WTC11 (cell line): ENCODE measurements at regions not wholly inside any gene's neighbourhood (a gene's known extent, or its start where the extent isn't known, plus 50 kb on each side); places are given as distances from the start of the nearest gene placed in this dataset.

Source experiments
- ATAC-seq: fragments of 200-7000 bp; cut with Tn5 transposase; 2 replicates; pipeline ENCODE4 v1.10.0; 2021; ENCODE audit warnings: mild to moderate bottlenecking, moderate library complexity
- CTCF ChIA-PET: fragments of 300-600 bp; sonication (Branson Sonifier 250); formaldehyde crosslinking; loops from one replicate; lab custom pipeline; 2021; ENCODE audit warnings: antibody characterized with exemption; lab: Charles Lee
- POLR2A ChIA-PET: fragments of 350-600 bp; sonication (Branson Sonifier 250); formaldehyde crosslinking; loops from one replicate; lab custom pipeline; 2021; ENCODE audit warnings: antibody characterized with exemption; lab: Charles Lee
- DNase-seq: peaks from one replicate; pipeline ENCODE4 v3.0.0; 2021; ENCODE audit warnings: low spot score
- H3K27ac Mint-ChIP-seq: 2 replicates; pipeline ENCODE4 v1.8.0; 2021; ENCODE audit warnings: mixed read lengths
- H3K27me3 Mint-ChIP-seq: 2 replicates; pipeline ENCODE4 v1.8.0; 2021; ENCODE audit warnings: low read depth, mild to moderate bottlenecking, moderate library complexity, mixed read lengths
- H3K36me3 Mint-ChIP-seq: 2 replicates; pipeline ENCODE4 v1.8.0; 2021; ENCODE audit warnings: mixed read lengths
- H3K4me1 Mint-ChIP-seq: 2 replicates; pipeline ENCODE4 v1.8.0; 2022; ENCODE audit warnings: mixed read lengths
- H3K4me3 Mint-ChIP-seq: 2 replicates; pipeline ENCODE4 v1.8.0; 2021; ENCODE audit warnings: mild to moderate bottlenecking, moderate library complexity, mixed read lengths
- H3K9me3 Mint-ChIP-seq: 2 replicates; pipeline ENCODE4 v1.8.0; 2021; ENCODE audit warnings: mixed read lengths
- ATF2 ChIP-seq: sonication (generic); formaldehyde crosslinking; IDR thresholded peaks from 2 replicates; pipeline ENCODE4 v1.8.1; 2022; ENCODE audit warnings: low read depth, missing genetic modification reagents, borderline replicate concordance
- EMX1 ChIP-seq: fragments of 250-450 bp; sonication (Bioruptor Pico); IDR thresholded peaks from 2 replicates; pipeline ENCODE4 v1.8.0; 2021; ENCODE audit warnings: mild to moderate bottlenecking
- ESRRA ChIP-seq: sonication (generic); formaldehyde crosslinking; IDR thresholded peaks from 2 replicates; pipeline ENCODE4 v1.8.1; 2022; ENCODE audit warnings: mild to moderate bottlenecking, missing genetic modification reagents, borderline replicate concordance
- FOXJ3 ChIP-seq: sonication (generic); formaldehyde crosslinking; IDR thresholded peaks from 2 replicates; pipeline ENCODE4 v1.9.0; 2021; ENCODE audit warnings: missing genetic modification reagents, mild to moderate bottlenecking, borderline replicate concordance
- JAZF1 ChIP-seq: fragments of 250-450 bp; sonication (Bioruptor Pico); IDR thresholded peaks from 2 replicates; pipeline ENCODE4 v1.9.0; 2021; ENCODE audit warnings: moderate library complexity, mild to moderate bottlenecking, inconsistent platforms
- JUN ChIP-seq: sonication (generic); formaldehyde crosslinking; IDR thresholded peaks from 2 replicates; pipeline ENCODE4 v1.8.0; 2023; ENCODE audit warnings: mild to moderate bottlenecking, missing genetic modification reagents
- KAT7 ChIP-seq: sonication (generic); formaldehyde crosslinking; IDR thresholded peaks from 2 replicates; pipeline ENCODE4 v1.8.1; 2023; ENCODE audit warnings: missing genetic modification reagents, mild to moderate bottlenecking, borderline replicate concordance
- MXD4 ChIP-seq: fragments of 250-450 bp; sonication (Bioruptor Pico); IDR thresholded peaks from 2 replicates; pipeline ENCODE4 v1.8.0; 2021; ENCODE audit warnings: mild to moderate bottlenecking, moderate library complexity, borderline replicate concordance
- NFE2L1 ChIP-seq: sonication (generic); formaldehyde crosslinking; IDR thresholded peaks from 2 replicates; pipeline ENCODE4 v1.8.1; 2023; ENCODE audit warnings: missing genetic modification reagents
- NFYB ChIP-seq: sonication (generic); formaldehyde crosslinking; conservative IDR thresholded peaks from 2 replicates; pipeline ENCODE4 v1.8.0; 2022; ENCODE audit warnings: low read depth, missing genetic modification reagents
- NR1H2 ChIP-seq: sonication (generic); formaldehyde crosslinking; IDR thresholded peaks from 2 replicates; pipeline ENCODE4 v1.9.0; 2021; ENCODE audit warnings: mild to moderate bottlenecking, moderate library complexity, missing genetic modification reagents
- PREB ChIP-seq: sonication (generic); formaldehyde crosslinking; IDR thresholded peaks from 2 replicates; pipeline ENCODE4 v1.8.1; 2022; ENCODE audit warnings: mild to moderate bottlenecking, missing genetic modification reagents, moderate library complexity, borderline replicate concordance
- SMAD3 ChIP-seq: sonication (generic); formaldehyde crosslinking; IDR thresholded peaks from 2 replicates; pipeline ENCODE4 v1.8.0; 2022; ENCODE audit warnings: missing genetic modification reagents, mild to moderate bottlenecking, borderline replicate concordance
- SOX15 ChIP-seq: fragments of 250-450 bp; sonication (Bioruptor Pico); IDR thresholded peaks from 2 replicates; pipeline ENCODE4 v1.9.0; 2021; ENCODE audit warnings: mild to moderate bottlenecking
- TCF7 ChIP-seq: sonication (generic); formaldehyde crosslinking; IDR thresholded peaks from 2 replicates; pipeline ENCODE4 v1.8.0; 2022; ENCODE audit warnings: mild to moderate bottlenecking, low read depth, missing genetic modification reagents, moderate library complexity
- TEAD4 ChIP-seq: sonication (generic); formaldehyde crosslinking; IDR thresholded peaks from 2 replicates; pipeline ENCODE4 v1.8.0; 2022; ENCODE audit warnings: mild to moderate bottlenecking, missing genetic modification reagents
- ZMAT4 ChIP-seq: fragments of 250-450 bp; sonication (Bioruptor Pico); IDR thresholded peaks from 2 replicates; pipeline ENCODE4 v1.9.0; 2021; ENCODE audit warnings: mild to moderate bottlenecking
- ZNF232 ChIP-seq: sonication (generic); formaldehyde crosslinking; IDR thresholded peaks from 2 replicates; pipeline ENCODE4 v1.8.0; 2022; ENCODE audit warnings: mild to moderate bottlenecking, missing genetic modification reagents
- ZNF263 ChIP-seq: sonication (generic); formaldehyde crosslinking; IDR thresholded peaks from 2 replicates; pipeline ENCODE4 v1.8.1; 2022; ENCODE audit warnings: low read depth, mild to moderate bottlenecking, moderate library complexity, missing genetic modification reagents
- ZNF423 ChIP-seq: fragments of 250-450 bp; sonication (Bioruptor Pico); IDR thresholded peaks from 2 replicates; pipeline ENCODE4 v2.1.2; 2022; ENCODE audit warnings: mild to moderate bottlenecking, moderate library complexity
- ZNF532 ChIP-seq: fragments of 250-450 bp; sonication (Bioruptor Pico); IDR thresholded peaks from 2 replicates; pipeline ENCODE4 v1.9.0; 2021; ENCODE audit warnings: mild to moderate bottlenecking, borderline replicate concordance
- TF ChIP-seq, protein P1 (sequence below): sonication (generic); formaldehyde crosslinking; IDR thresholded peaks from 2 replicates; pipeline ENCODE4 v1.8.1; 2022; ENCODE audit warnings: mild to moderate bottlenecking, moderate library complexity, missing genetic modification reagents

- ATAC-seq (no peak), DNase-seq (no peak)
- peaks cover 22% of the 10 kb centered on the region for H3K27me3 Mint-ChIP-seq
- no peaks in the 10 kb centered on the region for H3K9me3 Mint-ChIP-seq
- ChIA-PET POLR2A (no interaction called here), CTCF (interaction anchor here (1.2 to 5.5 kb wide), 5 partner anchors 196 to 1030 kb away, joined by 4 to 65 read pairs (median 5); no protein-coding TSS in a partner anchor)
- TF ChIP-seq MXD4 (no peak), ZNF532 (no peak), TCF7 (CRISPR knock-in tag) (no peak), JAZF1 (CRISPR knock-in tag) (no peak), NFE2L1 (CRISPR knock-in tag) (no peak), SOX15 (CRISPR knock-in tag) (no peak), ZNF423 (CRISPR knock-in tag) (no peak), ZMAT4 (no peak), NFYB (CRISPR knock-in tag) (no peak), KAT7 (CRISPR knock-in tag) (no peak), EMX1 (CRISPR knock-in tag) (no peak), ZNF232 (no peak), PREB (CRISPR knock-in tag) (no peak), ATF2 (CRISPR knock-in tag) (no peak), TEAD4 (CRISPR knock-in tag) (no peak)
- TF ChIP-seq, protein P1, sequence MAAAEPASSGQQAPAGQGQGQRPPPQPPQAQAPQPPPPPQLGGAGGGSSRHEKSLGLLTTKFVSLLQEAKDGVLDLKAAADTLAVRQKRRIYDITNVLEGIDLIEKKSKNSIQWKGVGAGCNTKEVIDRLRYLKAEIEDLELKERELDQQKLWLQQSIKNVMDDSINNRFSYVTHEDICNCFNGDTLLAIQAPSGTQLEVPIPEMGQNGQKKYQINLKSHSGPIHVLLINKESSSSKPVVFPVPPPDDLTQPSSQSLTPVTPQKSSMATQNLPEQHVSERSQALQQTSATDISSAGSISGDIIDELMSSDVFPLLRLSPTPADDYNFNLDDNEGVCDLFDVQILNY (CRISPR knock-in tag), result no peak
- peaks cover 14% of the 10 kb centered on the region; the same call in 1 of the 2 replicates for H3K4me1 Mint-ChIP-seq
- H3K4me3 Mint-ChIP-seq, result peak overlapping the region; percentile 64
- no peak overlapping the region for H3K27ac Mint-ChIP-seq
- no peaks in the 10 kb centered on the region for H3K36me3 Mint-ChIP-seq
These were observed 119.5 kb downstream of the GYPC start for GRCh38 chr2:126775300-126775985.

DNA sequence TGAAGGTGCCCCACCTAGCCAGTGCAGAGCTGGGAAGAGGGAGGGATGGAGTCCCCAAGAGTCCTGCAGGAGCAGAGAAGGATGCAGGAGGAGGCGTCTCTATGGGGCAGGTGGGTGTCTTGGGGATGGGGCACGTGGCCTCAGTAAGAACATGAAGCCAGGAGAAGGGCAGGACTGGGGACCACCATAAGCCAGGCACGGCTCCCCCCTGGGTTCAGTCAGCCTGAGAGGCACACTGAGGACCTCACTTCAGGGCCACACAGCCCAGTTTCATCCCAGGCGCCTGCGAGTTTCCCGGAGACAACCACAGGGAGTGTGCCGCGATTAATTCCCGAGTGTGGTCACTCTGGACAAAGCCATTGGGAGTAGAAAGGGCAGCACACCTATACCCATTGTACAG is 120.3 kb downstream of the GYPC start:
- H3K27me3 Mint-ChIP-seq, result peaks cover 17% of the 10 kb centered on the region
- no peaks in the 10 kb centered on the region for H3K36me3 Mint-ChIP-seq
- peak; percentile 9 for ATAC-seq
- H3K9me3 Mint-ChIP-seq, result no peaks in the 10 kb centered on the region
- no peak overlapping the region for H3K27ac Mint-ChIP-seq
- peaks cover 11% of the 10 kb centered on the region; the same call in 1 of the 2 replicates for H3K4me1 Mint-ChIP-seq
- CTCF ChIA-PET, result interaction anchor here (0.6 to 5.5 kb wide), 18 partner anchors 9 to 1031 kb away, joined by 3 to 65 read pairs (median 5); no protein-coding TSS in a partner anchor
- TF ChIP-seq ESRRA, result no peak
- TF ChIP-seq ZNF263, result no peak
- no peak for TF ChIP-seq SMAD3 (CRISPR knock-in tag)
- no peak for TF ChIP-seq ZNF232
- no peak for TF ChIP-seq JUN
- no peak for TF ChIP-seq NR1H2 (CRISPR knock-in tag)
- TF ChIP-seq SOX15 (CRISPR knock-in tag), result no peak
- no peak for TF ChIP-seq FOXJ3
- no peak for TF ChIP-seq NFYB (CRISPR knock-in tag)
- DNase-seq, result no peak
- peak overlapping the region; percentile 64 for H3K4me3 Mint-ChIP-seq
- POLR2A ChIA-PET, result interaction anchor here (0.5 kb wide), 1 partner anchor 1621 kb away, joined by 3 read pairs; no protein-coding TSS in a partner anchor
